ENCODE measurements at regions not wholly inside any gene's neighbourhood (a gene's known extent, or its start where the extent isn't known, plus 50 kb on each side); places are given as distances from the start of the nearest gene placed in this dataset.
"Not testable (repeated sequence)": the region's sequence is repeated elsewhere in the genome, so short reads cannot be mapped to it uniquely, and the experiment has no call there.

DNA sequence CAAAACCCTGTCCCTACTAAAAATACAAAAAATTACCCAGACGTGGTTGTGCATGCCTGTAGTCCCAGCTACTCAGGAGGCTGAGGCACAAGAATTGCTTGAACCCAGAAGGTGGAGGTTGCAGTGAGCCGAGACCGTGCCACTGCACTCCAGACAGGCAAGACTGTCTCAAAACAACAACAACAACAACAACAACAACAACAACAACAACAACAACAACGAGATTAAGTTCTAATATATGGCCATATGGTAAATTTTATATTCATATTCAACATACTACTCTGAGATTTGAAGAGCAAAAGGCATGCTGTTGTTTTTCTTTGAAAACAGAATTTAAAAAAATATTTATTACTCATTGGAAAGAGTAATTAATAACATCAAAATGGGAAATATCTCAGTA is 80.2 kb upstream of the CD28 start:
- SMC1A ChIA-PET (ENCODE audit: uncharacterized antibody, unreplicated experiment); H3K9me3 ChIP-seq (replicated peaks; ENCODE audit: control insufficient read depth, insufficient read depth, low read length); H4K20me1 ChIP-seq (ENCODE audit: control insufficient read depth, insufficient read depth); ATAC-seq; DNase-seq (ENCODE audit: low read depth, low spot score); H3K9ac ChIP-seq (ENCODE audit: control insufficient read depth, insufficient read depth, low read length); H3K4me1 ChIP-seq (ENCODE audit: control insufficient read depth, insufficient read depth, low read length); H3K27me3 ChIP-seq (replicated peaks in 1 of 2; ENCODE audit: control insufficient read depth in 2 of 2, insufficient read depth in 2 of 2, low read length in 1 of 2); H3K27ac ChIP-seq (ENCODE audit: control insufficient read depth, insufficient read depth); H3K36me3 ChIP-seq (ENCODE audit: control insufficient read depth in 2 of 2, insufficient read depth in 2 of 2, low read length in 1 of 2); H2AFZ ChIP-seq (ENCODE audit: control insufficient read depth, low read depth, low read length); H3K4me3 ChIP-seq; FAIRE-seq; POLR2A ChIA-PET; CTCF ChIA-PET; intact Hi-C loops (cut with micrococcal nuclease; ENCODE audit: unreplicated experiment); H3K79me2 ChIP-seq (ENCODE audit: control insufficient read depth, insufficient read depth, low read length); BruUV-seq (replicated peaks); in situ Hi-C loops (cut with MboI); RAD21 ChIA-PET (ENCODE audit: unreplicated experiment); H3K4me2 ChIP-seq (ENCODE audit: control insufficient read depth, insufficient read depth): not testable (repeated sequence)
- 41% methylated on average over 4 of the region's 4 CpGs for WGBS (ENCODE audit: insufficient coverage, insufficient replicate concordance, low lambda C conversion rate, missing lambda C conversion rate)

DNA sequence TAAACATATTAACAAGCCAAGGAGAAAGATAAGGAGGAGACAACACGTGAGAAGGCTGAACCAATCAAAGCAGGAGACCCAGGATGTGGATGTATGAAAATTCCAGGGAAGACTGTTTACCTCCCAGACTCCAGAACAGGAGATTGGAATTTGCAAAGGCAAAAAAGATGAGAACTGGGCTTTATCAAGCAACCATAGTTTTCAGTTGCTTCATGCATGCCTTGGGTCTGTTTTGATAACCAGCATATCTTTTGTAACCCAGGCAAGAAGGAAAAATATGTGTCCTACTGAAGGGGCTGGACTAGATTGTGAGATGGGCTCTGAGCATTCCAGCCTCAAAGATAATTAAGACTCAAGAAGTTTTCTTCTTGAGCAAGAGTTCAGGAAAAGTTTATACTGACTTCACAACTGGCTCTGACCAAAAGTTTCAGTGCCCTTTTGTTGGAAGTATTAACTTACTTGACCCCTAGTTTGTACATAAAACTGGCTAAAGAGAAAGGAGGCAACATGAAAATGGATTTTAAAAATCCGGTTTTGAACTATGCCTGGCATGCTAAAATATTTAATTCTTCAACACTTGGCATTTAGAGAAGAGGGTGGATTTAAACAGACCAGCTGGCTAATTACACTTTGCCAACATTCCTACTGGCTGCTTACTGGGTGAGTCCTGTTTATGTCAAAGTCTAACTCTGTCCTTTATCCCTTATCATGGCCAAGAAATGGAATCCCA is 79.3 kb upstream of the CD28 start:
- H3K4me3 ChIP-seq = no peak overlapping the region
- H3K27me3 ChIP-seq (replicated peaks in 1 of 2; ENCODE audit: control insufficient read depth in 2 of 2, insufficient read depth in 2 of 2, low read length in 1 of 2) = no peaks in the 10 kb centered on the region
- no peak overlapping the region for H2AFZ ChIP-seq (ENCODE audit: control insufficient read depth, low read depth, low read length)
- no peak overlapping the region for H3K4me2 ChIP-seq (ENCODE audit: control insufficient read depth, insufficient read depth)
- in situ Hi-C loops (cut with MboI) (no loop called here), intact Hi-C loops (cut with micrococcal nuclease; ENCODE audit: unreplicated experiment) (no loop called here)
- H3K36me3 ChIP-seq (ENCODE audit: control insufficient read depth in 2 of 2, insufficient read depth in 2 of 2, low read length in 1 of 2) = no peaks in the 10 kb centered on the region
- H3K79me2 ChIP-seq (ENCODE audit: control insufficient read depth, insufficient read depth, low read length) = no peaks in the 10 kb centered on the region
- FAIRE-seq = no peak
- no TSS peak for BruUV-seq (replicated peaks)
- no peak for DNase-seq (ENCODE audit: low read depth, low spot score)
- no peaks in the 10 kb centered on the region for H3K4me1 ChIP-seq (ENCODE audit: control insufficient read depth, insufficient read depth, low read length)
- ChIA-PET CTCF (no interaction called here), SMC1A (ENCODE audit: uncharacterized antibody, unreplicated experiment) (no interaction called here), POLR2A (no interaction called here), RAD21 (ENCODE audit: unreplicated experiment) (no interaction called here)
- 0% methylated on average over 2 of the region's 2 CpGs for WGBS (ENCODE audit: insufficient coverage, insufficient replicate concordance, low lambda C conversion rate, missing lambda C conversion rate)
- H3K9ac ChIP-seq (ENCODE audit: control insufficient read depth, insufficient read depth, low read length) = no peak overlapping the region
- TF ChIP-seq SIN3A (IDR thresholded peaks at IDR 0.05; ENCODE audit: low read depth, low read length) (no peak), MEF2B (IDR thresholded peaks at IDR 0.05; ENCODE audit: partially characterized antibody, poor library complexity, severe bottlenecking) (no peak), RCOR1 (conservative IDR thresholded peaks at IDR 0.05; ENCODE audit: low read depth, low read length) (no peak), MTA3 (IDR thresholded peaks at IDR 0.05; ENCODE audit: borderline replicate concordance, low read length) (no peak), TCF12 (IDR thresholded peaks at IDR 0.05; ENCODE audit: low read depth, low read length) (no peak), NR2F1 (conservative IDR thresholded peaks at IDR 0.05) (no peak), NFXL1 (IDR thresholded peaks at IDR 0.05; ENCODE audit: borderline replicate concordance) (no peak)
- TF ChIP-seq, protein P1, sequence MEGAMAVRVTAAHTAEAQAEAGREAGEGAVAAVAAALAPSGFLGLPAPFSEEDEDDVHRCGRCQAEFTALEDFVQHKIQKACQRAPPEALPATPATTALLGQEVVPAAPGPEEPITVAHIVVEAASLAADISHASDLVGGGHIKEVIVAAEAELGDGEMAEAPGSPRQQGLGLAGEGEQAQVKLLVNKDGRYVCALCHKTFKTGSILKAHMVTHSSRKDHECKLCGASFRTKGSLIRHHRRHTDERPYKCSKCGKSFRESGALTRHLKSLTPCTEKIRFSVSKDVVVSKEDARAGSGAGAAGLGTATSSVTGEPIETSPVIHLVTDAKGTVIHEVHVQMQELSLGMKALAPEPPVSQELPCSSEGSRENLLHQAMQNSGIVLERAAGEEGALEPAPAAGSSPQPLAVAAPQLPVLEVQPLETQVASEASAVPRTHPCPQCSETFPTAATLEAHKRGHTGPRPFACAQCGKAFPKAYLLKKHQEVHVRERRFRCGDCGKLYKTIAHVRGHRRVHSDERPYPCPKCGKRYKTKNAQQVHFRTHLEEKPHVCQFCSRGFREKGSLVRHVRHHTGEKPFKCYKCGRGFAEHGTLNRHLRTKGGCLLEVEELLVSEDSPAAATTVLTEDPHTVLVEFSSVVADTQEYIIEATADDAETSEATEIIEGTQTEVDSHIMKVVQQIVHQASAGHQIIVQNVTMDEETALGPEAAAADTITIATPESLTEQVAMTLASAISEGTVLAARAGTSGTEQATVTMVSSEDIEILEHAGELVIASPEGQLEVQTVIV (IDR thresholded peaks at IDR 0.05; ENCODE audit: borderline replicate concordance, partially characterized antibody) = no peak
- TF ChIP-seq, protein P2, sequence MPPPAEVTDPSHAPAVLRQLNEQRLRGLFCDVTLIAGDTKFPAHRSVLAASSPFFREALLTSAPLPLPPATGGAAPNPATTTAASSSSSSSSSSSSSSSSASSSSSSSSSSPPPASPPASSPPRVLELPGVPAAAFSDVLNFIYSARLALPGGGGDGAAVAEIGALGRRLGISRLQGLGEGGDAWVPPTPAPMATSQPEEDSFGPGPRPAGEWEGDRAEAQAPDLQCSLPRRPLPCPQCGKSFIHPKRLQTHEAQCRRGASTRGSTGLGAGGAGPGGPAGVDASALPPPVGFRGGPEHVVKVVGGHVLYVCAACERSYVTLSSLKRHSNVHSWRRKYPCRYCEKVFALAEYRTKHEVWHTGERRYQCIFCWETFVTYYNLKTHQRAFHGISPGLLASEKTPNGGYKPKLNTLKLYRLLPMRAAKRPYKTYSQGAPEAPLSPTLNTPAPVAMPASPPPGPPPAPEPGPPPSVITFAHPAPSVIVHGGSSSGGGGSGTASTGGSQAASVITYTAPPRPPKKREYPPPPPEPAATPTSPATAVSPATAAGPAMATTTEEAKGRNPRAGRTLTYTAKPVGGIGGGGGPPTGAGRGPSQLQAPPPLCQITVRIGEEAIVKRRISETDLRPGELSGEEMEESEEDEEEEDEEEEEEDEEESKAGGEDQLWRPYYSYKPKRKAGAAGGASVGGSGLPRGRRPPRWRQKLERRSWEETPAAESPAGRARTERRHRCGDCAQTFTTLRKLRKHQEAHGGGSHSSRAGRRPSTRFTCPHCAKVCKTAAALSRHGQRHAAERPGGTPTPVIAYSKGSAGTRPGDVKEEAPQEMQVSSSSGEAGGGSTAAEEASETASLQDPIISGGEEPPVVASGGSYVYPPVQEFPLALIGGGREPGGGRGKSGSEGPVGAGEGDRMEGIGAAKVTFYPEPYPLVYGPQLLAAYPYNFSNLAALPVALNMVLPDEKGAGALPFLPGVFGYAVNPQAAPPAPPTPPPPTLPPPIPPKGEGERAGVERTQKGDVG (CRISPR knock-in tag; IDR thresholded peaks at IDR 0.05) = no peak
- no peaks in the 10 kb centered on the region for H3K9me3 ChIP-seq (replicated peaks; ENCODE audit: control insufficient read depth, insufficient read depth, low read length)
- no peaks in the 10 kb centered on the region for H4K20me1 ChIP-seq (ENCODE audit: control insufficient read depth, insufficient read depth)
- ATAC-seq = no peak
- no peak overlapping the region for H3K27ac ChIP-seq (ENCODE audit: control insufficient read depth, insufficient read depth)

Measured in GM12878 (cell line).